H1 (cell line): ENCODE measurements at regions not wholly inside any gene's neighbourhood (a gene's known extent, or its start where the extent isn't known, plus 50 kb on each side); places are given as distances from the start of the nearest gene placed in this dataset.

Experiments
- CTCF ChIA-PET: fragments of 300-600 bp; sonication (Branson Sonifier 250); formaldehyde crosslinking; loops from one replicate; lab custom pipeline; 2021; ENCODE audit not compliant: partially characterized antibody; lab: Charles Lee
- POLR2A ChIA-PET: fragments of 300-600 bp; sonication (Branson Sonifier 250); formaldehyde crosslinking; loops from one replicate; lab custom pipeline; 2021; ENCODE audit warnings: inconsistent platforms; ENCODE audit not compliant: partially characterized antibody; lab: Charles Lee
- DNase-seq, 2 experiments: peaks; one replicate each; pipeline versions ENCODE4 v3.0.0 to v3.0.0-alpha.2; 2010 to 2022; ENCODE audit warnings: low spot score in 2 of 2, low read depth in 1 of 2, mixed read lengths in 1 of 2
- FAIRE-seq: peaks from 2 replicates; lab custom pipeline; 2011; peaks lifted over from hg19 to GRCh38; lab: Jason Lieb, UNC
- H2AFZ ChIP-seq: 2 replicates; pipeline ENCODE4 v1.8.1; 2012; ENCODE audit warnings: low read length, inconsistent platforms
- H2AK5ac ChIP-seq: 2 replicates; pipeline ENCODE4 v1.6.1; 2013; ENCODE audit warnings: low read depth, low read length
- H2BK120ac ChIP-seq: replicated peaks from 2 replicates; pipeline ENCODE3; 2013; ENCODE audit warnings: low read depth, low read length, inconsistent platforms
- H2BK12ac ChIP-seq: 2 replicates; pipeline ENCODE4 v1.6.1; 2013; ENCODE audit warnings: low read depth, low read length
- H2BK15ac ChIP-seq: 2 replicates; pipeline ENCODE4 v1.6.1; 2013; ENCODE audit warnings: low read length
- H2BK20ac ChIP-seq: 2 replicates; pipeline ENCODE4 v1.6.1; 2013; ENCODE audit warnings: low read length
- H2BK5ac ChIP-seq: 2 replicates; pipeline ENCODE4 v1.6.1; 2013; ENCODE audit warnings: low read depth, low read length
- H3K14ac ChIP-seq: 2 replicates; pipeline ENCODE4 v1.6.1; 2013; ENCODE audit warnings: inconsistent platforms; ENCODE audit not compliant: insufficient read length
- H3K18ac ChIP-seq: 2 replicates; pipeline ENCODE4 v1.6.1; 2013; ENCODE audit warnings: low read length; ENCODE audit errors: extremely low read depth
- H3K23ac ChIP-seq: 2 replicates; pipeline ENCODE4 v1.6.1; 2013; ENCODE audit warnings: inconsistent platforms; ENCODE audit not compliant: insufficient read length
- H3K23me2 ChIP-seq: 2 replicates; pipeline ENCODE4 v1.6.1; 2013; ENCODE audit warnings: low read depth, low read length
- H3K27ac ChIP-seq: 2 replicates; pipeline ENCODE4 v1.6.1; 2011; ENCODE audit warnings: low read depth, low read length, inconsistent platforms
- H3K27me3 ChIP-seq, 4 experiments: replicated peaks in 1 of 4; 1 replicate in 1 of 4; 2 replicates in 3 of 4; pipeline versions ENCODE4 v1.6.1 to v1.8.1; 2011 to 2013; ENCODE audit warnings: low read length in 3 of 4, mild to moderate bottlenecking in 3 of 4, inconsistent platforms in 2 of 4, mixed read lengths in 2 of 4, moderate library complexity in 1 of 4; ENCODE audit not compliant: control insufficient read depth in 3 of 4, insufficient read depth in 3 of 4; ENCODE audit errors: extremely low read depth in 1 of 4
- H3K36me3 ChIP-seq, 4 experiments: 2 replicates each; pipeline versions ENCODE4 v1.6.1 to v1.8.1; 2011 to 2013; ENCODE audit warnings: mild to moderate bottlenecking in 4 of 4, low read length in 3 of 4, moderate library complexity in 2 of 4, control low read depth in 1 of 4, inconsistent platforms in 1 of 4; ENCODE audit not compliant: insufficient read depth in 4 of 4, control insufficient read depth in 2 of 4
- H3K4ac ChIP-seq: replicated peaks from 2 replicates; pipeline ENCODE3; 2013; ENCODE audit warnings: low read length, low read depth, mixed read lengths, inconsistent platforms; ENCODE audit not compliant: insufficient read length
- H3K4me1 ChIP-seq, 4 experiments: replicated peaks in 1 of 4; 1 replicate in 1 of 4; 2 replicates in 3 of 4; pipeline versions ENCODE4 v1.6.1 to v1.8.1; 2011 to 2013; ENCODE audit warnings: low read length in 3 of 4, inconsistent platforms in 2 of 4, mixed read lengths in 1 of 4; ENCODE audit not compliant: insufficient read depth in 4 of 4, control insufficient read depth in 3 of 4
- H3K4me2 ChIP-seq, 2 experiments: 2 replicates each; pipeline versions ENCODE4 v1.6.1 to v1.8.1; 2011 to 2013; ENCODE audit warnings: low read depth in 2 of 2, low read length in 2 of 2, control low read depth in 1 of 2, inconsistent platforms in 1 of 2, mild to moderate bottlenecking in 1 of 2; ENCODE audit not compliant: insufficient read depth in 1 of 2
- H3K4me3 ChIP-seq, 4 experiments: fragments of 200-600, 300-600 bp in 1 of 4; sonication (generic), shearing (Covaris generic), sonication (Bioruptor Twin) in 1 of 4; 2 replicates each; pipeline versions ENCODE4 v1.5.1 to v1.8.1; 2011 to 2016; ENCODE audit warnings: low read length in 4 of 4, low read depth in 3 of 4, control low read depth in 2 of 4, inconsistent platforms in 2 of 4, mild to moderate bottlenecking in 2 of 4, mixed read lengths in 1 of 4, moderate library complexity in 1 of 4; ENCODE audit not compliant: insufficient read depth in 2 of 4; ENCODE audit errors: extremely low read depth in 1 of 4
- H3K56ac ChIP-seq: replicated peaks from 2 replicates; pipeline ENCODE3; 2013; ENCODE audit warnings: low read depth, mild to moderate bottlenecking, mixed read lengths, low read length, inconsistent platforms; ENCODE audit not compliant: insufficient read length
- H3K79me1 ChIP-seq: 2 replicates; pipeline ENCODE4 v1.6.1; 2013; ENCODE audit warnings: low read depth, low read length, control low read depth
- H3K79me2 ChIP-seq, 2 experiments: 2 replicates each; pipeline versions ENCODE4 v1.6.1 to v1.8.1; 2012 to 2013; ENCODE audit warnings: low read length in 2 of 2, mild to moderate bottlenecking in 2 of 2, inconsistent platforms in 1 of 2; ENCODE audit not compliant: insufficient read depth in 2 of 2, control insufficient read depth in 1 of 2
- H3K9ac ChIP-seq, 4 experiments: replicated peaks in 1 of 4; 1 replicate in 1 of 4; 2 replicates in 3 of 4; pipeline versions ENCODE4 v1.6.1 to v1.8.1; 2011 to 2013; ENCODE audit warnings: low read depth in 3 of 4, low read length in 3 of 4, control low read depth in 2 of 4, mild to moderate bottlenecking in 2 of 4, moderate library complexity in 2 of 4, inconsistent platforms in 1 of 4; ENCODE audit errors: extremely low read depth in 1 of 4
- H3K9me3 ChIP-seq, 2 experiments: 2 replicates each; pipeline versions ENCODE4 v1.6.1 to v1.8.1; 2012 to 2013; ENCODE audit warnings: mild to moderate bottlenecking in 2 of 2, moderate library complexity in 2 of 2, control low read depth in 1 of 2, inconsistent platforms in 1 of 2, low read depth in 1 of 2, low read length in 1 of 2, mixed read lengths in 1 of 2; ENCODE audit not compliant: insufficient read depth in 2 of 2
- H4K20me1 ChIP-seq, 2 experiments: replicated peaks in 1 of 2; 2 replicates each; pipeline versions ENCODE3 to v1.8.1; 2011 to 2013; ENCODE audit warnings: inconsistent platforms in 2 of 2, low read length in 2 of 2, mild to moderate bottlenecking in 1 of 2; ENCODE audit not compliant: insufficient read depth in 2 of 2, control insufficient read depth in 1 of 2
- H4K5ac ChIP-seq: 2 replicates; pipeline ENCODE4 v1.6.1; 2013; ENCODE audit warnings: low read length, low read depth, mixed read lengths, inconsistent platforms; ENCODE audit not compliant: insufficient read length
- H4K8ac ChIP-seq: 2 replicates; pipeline ENCODE4 v1.8.0; 2013; ENCODE audit warnings: mild to moderate bottlenecking, moderate library complexity, low read length, inconsistent platforms; ENCODE audit not compliant: insufficient read depth; ENCODE audit errors: extremely low read depth
- H4K91ac ChIP-seq: replicated peaks from 2 replicates; pipeline ENCODE3; 2013; ENCODE audit warnings: low read length, mixed read lengths, inconsistent platforms; ENCODE audit not compliant: insufficient read length
- CHD1 ChIP-seq: IDR thresholded peaks from 2 replicates; pipeline ENCODE4 v1.6.1; 2012; ENCODE audit warnings: low read depth, low read length, improper control_type of control experiment
- EGR1 ChIP-seq: IDR thresholded peaks from 2 replicates; pipeline ENCODE4 v1.6.1; 2011; ENCODE audit warnings: low read depth, low read length, borderline replicate concordance
- GTF2F1 ChIP-seq: IDR thresholded peaks from 2 replicates; pipeline ENCODE4 v1.6.1; 2012; ENCODE audit warnings: low read depth, low read length, improper control_type of control experiment, borderline replicate concordance
- SIX5 ChIP-seq: IDR thresholded peaks from 2 replicates; pipeline ENCODE4 v1.6.1; 2011; ENCODE audit warnings: mild to moderate bottlenecking, low read depth, low read length
- YY1 ChIP-seq: IDR thresholded peaks from 2 replicates; pipeline ENCODE4 v1.6.1; 2011; ENCODE audit warnings: low read depth, mild to moderate bottlenecking, low read length
- WGBS, 2 experiments: shearing (Covaris generic) in 1 of 2; methylation state at CpG; one replicate each; pipeline versions ENCODE4 v1.1.6 to v1.1.7; 2013 to 2015; ENCODE audit warnings: low lambda C conversion rate in 2 of 2, mixed read lengths in 2 of 2, inconsistent platforms in 1 of 2, low coverage in 1 of 2, missing lambda C conversion rate in 1 of 2; ENCODE audit not compliant: insufficient replicate concordance in 2 of 2, insufficient coverage in 1 of 2, insufficient read length in 1 of 2; ENCODE audit errors: extremely low coverage in 1 of 2, missing lambda C conversion rate in 1 of 2; 5-methylcytosine and 5-hydroxymethylcytosine counted together

DNA sequence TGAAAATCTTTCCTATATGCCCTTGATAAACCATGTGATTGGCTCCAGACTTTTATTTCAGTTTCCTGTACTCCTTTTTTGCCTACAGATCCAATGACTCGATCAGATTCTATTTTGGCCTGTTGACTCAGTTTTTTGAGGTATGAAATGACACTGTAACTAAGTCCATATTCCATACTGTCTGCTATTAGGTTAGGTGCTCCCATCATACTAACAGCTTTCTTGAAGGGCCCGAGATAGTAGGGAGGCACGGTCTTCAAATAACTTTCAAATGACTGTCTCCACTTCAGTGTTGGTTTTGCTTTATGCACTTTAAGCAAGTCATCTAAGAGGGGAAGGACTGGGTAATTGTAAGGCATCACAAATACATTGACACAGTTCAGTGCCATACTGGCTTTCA is 295.4 kb upstream of the DAB2 start:
- H4K5ac ChIP-seq: no peak overlapping the region
- no peak overlapping the region for H4K8ac ChIP-seq
- H3K4me1 ChIP-seq: peaks cover 0 to 4% (median 1%) of the 10 kb centered on the region in 4 experiments; a peak in 2 of 7 replicates
- H2BK12ac ChIP-seq: no peak overlapping the region
- H2BK20ac ChIP-seq: no peak overlapping the region
- no peak overlapping the region for H4K91ac ChIP-seq
- FAIRE-seq (no peak), DNase-seq (no peak)
- TF ChIP-seq SIX5 (no peak), GTF2F1 (no peak), CHD1 (no peak), YY1 (no peak), EGR1 (no peak)
- no peaks in the 10 kb centered on the region for H3K79me1 ChIP-seq
- H3K79me2 ChIP-seq: no peaks in the 10 kb centered on the region
- 89% methylated on average over 3 of the region's 3 CpGs; no CpG with 5 or more reads in 1 of the 2 experiments for WGBS, 2 experiments
- POLR2A ChIA-PET: no interaction called here
- H3K36me3 ChIP-seq: no peaks in the 10 kb centered on the region
- peaks cover 0 to 4% of the 10 kb centered on the region in 2 experiments; a peak in 1 of 4 replicates for H3K9me3 ChIP-seq
- H3K27ac ChIP-seq: no peak overlapping the region
- H2BK5ac ChIP-seq: no peak overlapping the region
- H4K20me1 ChIP-seq: no peaks in the 10 kb centered on the region
- H2AK5ac ChIP-seq: no peak overlapping the region
- no peak overlapping the region for H3K9ac ChIP-seq
- CTCF ChIA-PET: no interaction called here
- H2BK120ac ChIP-seq: no peak overlapping the region
- no peak overlapping the region for H2AFZ ChIP-seq
- no peak overlapping the region for H3K56ac ChIP-seq
- H3K23ac ChIP-seq: no peak overlapping the region
- no peaks in the 10 kb centered on the region for H3K27me3 ChIP-seq
- H3K4me3 ChIP-seq: no peak overlapping the region
- no peaks in the 10 kb centered on the region for H3K23me2 ChIP-seq
- H3K18ac ChIP-seq: no peak overlapping the region
- H3K4ac ChIP-seq: no peak overlapping the region
- no peak overlapping the region for H3K4me2 ChIP-seq
- no peak overlapping the region for H2BK15ac ChIP-seq
- H3K14ac ChIP-seq: no peak overlapping the region
